LNCaP clone FGC (cell line): ENCODE measurements at regions not wholly inside any gene's neighbourhood (a gene's known extent, or its start where the extent isn't known, plus 50 kb on each side); places are given as distances from the start of the nearest gene placed in this dataset.

Experiments used
- DNase-seq: peaks from one replicate; pipeline ENCODE4 v3.0.0-alpha.2; 2011; ENCODE audit warnings: low read depth
- H3K4me3 ChIP-seq: 2 replicates; pipeline ENCODE4 v1.5.1; 2011; ENCODE audit warnings: mild to moderate bottlenecking, low read depth, low read length, control low read depth
- CTCF ChIP-seq: IDR thresholded peaks from 2 replicates; pipeline ENCODE4 v1.5.1; 2012; ENCODE audit warnings: mild to moderate bottlenecking; ENCODE audit not compliant: control insufficient read depth, insufficient read depth; ENCODE audit errors: extremely low read depth

GRCh38 chr10:2920168-2920567 lies 147.2 kb upstream of the PFKP start:
- DNase-seq: no peak
- no peak overlapping the region for H3K4me3 ChIP-seq
- no peak for TF ChIP-seq CTCF

- no peak overlapping the region for H3K4me3 ChIP-seq
- no peak for TF ChIP-seq CTCF
- DNase-seq: no peak
Measured at GRCh38 chr10:2919016-2919415, 148.3 kb upstream of the PFKP start.

GRCh38 chr10:2918489-2918888 lies 148.9 kb upstream of the PFKP start:
- no peak for TF ChIP-seq CTCF
- no peak for DNase-seq
- no peak overlapping the region for H3K4me3 ChIP-seq

GRCh38 chr10:2917926-2918325 lies 149.4 kb upstream of the PFKP start:
- no peak for DNase-seq
- no peak overlapping the region for H3K4me3 ChIP-seq
- no peak for TF ChIP-seq CTCF

GRCh38 chr10:2915412-2915811 lies 151.9 kb upstream of the PFKP start:
- TF ChIP-seq CTCF: no peak
- no peak overlapping the region for H3K4me3 ChIP-seq
- DNase-seq: no peak

- TF ChIP-seq CTCF: no peak
- no peak for DNase-seq
- no peak overlapping the region for H3K4me3 ChIP-seq
Measured at GRCh38 chr10:2914741-2915140, 152.6 kb upstream of the PFKP start.

GRCh38 chr10:2913474-2913873 lies 153.9 kb upstream of the PFKP start:
- no peak for DNase-seq
- no peak for TF ChIP-seq CTCF
- no peak overlapping the region for H3K4me3 ChIP-seq
